GM18951 (cell line): ENCODE measurements at regions not wholly inside any gene's neighbourhood (a gene's known extent, or its start where the extent isn't known, plus 50 kb on each side); places are given as distances from the start of the nearest gene placed in this dataset.

Experiments used
- POLR2A ChIP-seq: IDR thresholded peaks from 4 replicates; pipeline ENCODE4 v1.6.1; 2011; ENCODE audit warnings: mild to moderate bottlenecking; ENCODE audit not compliant: insufficient read length, insufficient read depth; ENCODE audit errors: extremely low read depth
- in situ Hi-C: fragments of 300-500 bp; cut with MboI; formaldehyde crosslinking; loops from one replicate; pipeline ENCODE4 v1.12.0; 2022; ENCODE audit warnings: low sequenced_read_pairs, mixed read lengths, inconsistent platforms; ENCODE audit not compliant: unreplicated experiment

DNA sequence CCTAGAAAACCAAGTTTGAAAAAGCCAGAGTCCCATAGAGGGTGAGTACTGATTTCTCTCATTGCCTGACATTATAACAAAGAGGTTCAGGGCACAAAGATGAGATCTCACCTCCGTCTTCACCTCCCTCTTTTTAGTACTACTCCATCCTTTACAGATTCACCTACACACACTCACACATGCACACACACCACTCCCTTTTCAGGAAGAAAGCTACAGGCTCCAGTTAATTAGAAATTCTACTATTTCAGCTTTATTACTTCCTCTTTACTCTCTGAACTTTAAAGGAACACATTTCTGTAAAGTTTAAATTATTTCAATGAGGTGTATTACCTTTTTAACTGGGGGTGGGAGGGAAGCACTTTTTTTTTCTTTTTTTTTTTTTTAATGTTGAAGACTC is 59.6 kb upstream of the PRDX6 start:
- in situ Hi-C loops: loop anchor here (25.0 kb wide), 1 partner anchor 205 kb away; the partner anchor contains the start of gene TNFSF4
- TF ChIP-seq POLR2A: no peak

DNA sequence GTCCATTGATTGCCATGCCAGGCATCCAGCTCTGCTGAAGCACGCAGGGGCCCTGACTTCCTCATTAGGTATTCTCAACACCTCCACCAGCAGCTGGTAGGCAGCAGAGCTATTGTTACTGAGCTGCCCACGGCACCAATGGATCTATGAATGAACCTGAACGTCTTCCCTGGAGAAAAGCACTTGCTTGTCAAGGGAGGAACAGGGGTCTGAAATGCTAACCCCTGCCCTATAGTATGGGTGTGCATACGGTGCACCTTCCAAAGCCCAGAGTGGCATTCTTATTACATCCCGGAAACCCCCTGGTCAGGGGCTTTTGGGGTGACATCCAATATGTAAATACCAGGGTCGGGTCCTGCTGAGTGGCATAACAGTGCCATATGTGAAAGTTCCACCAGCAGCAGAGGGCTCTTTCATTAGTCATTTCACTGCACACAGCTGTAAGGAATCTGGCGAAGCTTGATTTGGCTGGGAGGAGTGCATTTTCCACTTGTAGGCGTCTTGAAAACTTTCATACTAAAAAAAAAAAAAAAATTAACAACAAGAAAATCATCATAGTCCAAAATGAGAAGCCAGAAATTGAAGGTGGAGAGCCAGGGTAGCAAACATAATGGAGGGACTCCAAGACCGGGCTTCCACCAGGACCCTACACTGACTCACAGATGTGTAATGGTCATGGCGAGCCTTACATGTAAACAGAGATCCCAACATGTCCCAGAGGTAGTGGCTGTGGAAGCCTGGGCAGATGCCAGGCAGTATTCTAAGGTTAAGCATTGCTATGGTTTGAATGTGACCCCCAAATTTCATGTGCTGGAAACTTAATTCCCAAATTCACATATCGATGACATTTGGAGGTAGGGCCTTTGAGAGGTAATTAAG is 58.8 kb upstream of the PRDX6 start:
- no peak for TF ChIP-seq POLR2A
- in situ Hi-C loops: loop anchor here (25.0 kb wide), 1 partner anchor 206 kb away; the partner anchor contains the start of gene TNFSF4

DNA sequence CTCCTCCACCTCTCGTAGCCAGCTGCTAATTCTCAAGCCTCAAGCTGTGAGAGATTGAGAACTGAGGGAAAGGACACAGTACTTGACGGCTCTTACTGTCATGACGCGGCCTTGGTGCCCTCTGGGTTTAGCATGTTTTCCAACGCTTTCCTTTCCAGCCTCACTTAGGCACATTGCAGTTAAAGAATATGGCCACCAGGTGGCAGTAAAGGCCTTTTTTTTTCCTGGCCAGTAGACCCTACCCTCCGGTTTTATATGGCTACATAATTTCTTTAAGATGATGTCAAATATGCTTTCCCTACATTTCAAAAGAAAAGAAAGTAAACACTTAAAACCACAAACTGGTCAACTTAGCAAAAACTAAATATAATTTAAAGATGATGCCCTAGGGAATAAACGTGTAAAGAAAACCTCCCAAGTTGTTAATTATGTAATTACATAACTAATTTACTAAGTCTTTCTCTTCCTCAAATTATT is 56.8 kb upstream of the PRDX6 start:
- TF ChIP-seq POLR2A: no peak
- in situ Hi-C loops: loop anchor here (25.0 kb wide), 1 partner anchor 208 kb away; the partner anchor contains the start of gene TNFSF4

DNA sequence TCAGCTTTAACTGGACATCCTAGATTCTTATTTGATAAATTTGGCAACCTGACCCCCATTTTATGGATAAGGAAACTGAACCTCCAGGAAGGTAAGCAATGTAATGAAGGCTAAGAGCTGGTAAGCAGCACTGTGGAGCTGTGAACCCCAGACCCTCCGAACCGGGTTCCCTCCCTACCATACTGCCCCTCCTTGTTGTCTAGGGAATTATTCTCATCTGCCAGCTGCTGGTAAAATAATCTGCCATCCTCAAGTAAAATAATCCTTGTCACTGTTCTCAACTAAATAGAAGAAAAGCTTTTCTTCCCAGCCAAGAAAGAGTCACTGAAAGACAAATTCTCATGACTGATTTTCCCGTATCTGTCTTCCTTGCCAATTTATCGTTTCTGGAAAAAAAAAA is 55.8 kb upstream of the PRDX6 start:
- no peak for TF ChIP-seq POLR2A
- in situ Hi-C loops: loop anchor here (25.0 kb wide), 1 partner anchor 209 kb away; the partner anchor contains the start of gene TNFSF4

DNA sequence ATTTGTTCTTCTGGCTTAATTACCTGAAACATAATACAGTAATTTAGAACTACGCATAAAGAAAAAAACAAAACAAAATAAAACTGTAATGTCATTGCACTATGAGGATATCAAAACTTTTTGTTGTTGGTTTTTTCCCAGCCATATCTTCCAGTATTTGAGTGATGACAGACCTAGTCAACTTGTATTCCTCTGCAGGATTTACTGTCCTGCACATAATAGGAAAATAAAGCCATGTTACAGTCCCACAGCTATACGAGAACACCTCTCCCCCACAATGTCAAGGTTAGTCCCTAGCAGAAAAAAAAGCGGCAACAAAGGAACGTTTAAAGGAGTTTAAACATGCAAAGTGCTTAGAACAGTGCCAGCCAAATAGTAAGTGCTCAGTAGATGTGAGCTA is 55.3 kb upstream of the PRDX6 start:
- TF ChIP-seq POLR2A: no peak
- in situ Hi-C loops: loop anchor here (25.0 kb wide), 1 partner anchor 209 kb away; the partner anchor contains the start of gene TNFSF4

DNA sequence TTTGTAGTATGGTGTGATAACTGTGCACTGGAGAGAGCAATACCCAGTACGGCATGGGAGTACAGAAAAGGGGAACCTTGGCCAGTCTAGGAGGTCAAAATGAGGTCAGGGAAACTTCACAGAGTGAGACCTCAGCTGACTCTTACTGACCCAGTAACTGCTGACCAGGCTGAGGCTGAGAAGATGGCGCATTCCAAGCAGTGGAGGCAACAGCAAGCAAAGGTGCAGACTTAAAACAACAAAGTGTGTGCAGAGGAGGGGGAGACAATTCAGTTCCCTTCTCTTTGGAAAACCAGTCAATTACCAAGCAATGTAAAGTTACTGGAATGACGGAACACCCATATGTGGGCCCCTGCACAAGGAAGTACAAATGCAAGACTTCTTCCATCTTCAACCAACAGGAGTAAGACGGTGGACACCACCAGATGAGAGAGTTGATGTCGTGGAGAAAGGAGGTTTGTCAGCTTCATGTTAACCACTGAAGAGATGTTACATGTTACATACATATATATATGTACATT is 54.6 kb upstream of the PRDX6 start:
- TF ChIP-seq POLR2A: no peak
- in situ Hi-C loops: loop anchor here (25.0 kb wide), 1 partner anchor 210 kb away; the partner anchor contains the start of gene TNFSF4

DNA sequence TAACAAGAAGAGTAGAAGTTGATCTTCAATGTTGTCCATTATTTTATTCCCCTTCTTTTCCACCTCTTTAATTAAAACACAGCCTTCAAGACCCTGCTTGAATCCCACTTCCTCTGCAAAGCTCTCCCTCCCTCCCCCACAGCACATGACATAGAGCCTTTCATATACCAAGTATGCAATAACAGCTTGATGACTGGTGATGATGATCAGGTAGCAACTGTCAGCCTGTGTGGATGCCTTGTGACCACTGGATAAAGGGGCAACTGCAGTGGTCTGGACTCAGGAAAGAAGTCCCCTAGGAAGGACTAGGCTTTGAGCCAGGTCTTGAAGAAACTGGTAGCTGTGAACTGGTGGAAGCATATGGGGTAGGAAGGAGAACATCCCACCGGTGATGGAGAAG is 53.8 kb upstream of the PRDX6 start:
- TF ChIP-seq POLR2A: no peak
- in situ Hi-C loops: loop anchor here (25.0 kb wide), 1 partner anchor 211 kb away; the partner anchor contains the start of gene TNFSF4

DNA sequence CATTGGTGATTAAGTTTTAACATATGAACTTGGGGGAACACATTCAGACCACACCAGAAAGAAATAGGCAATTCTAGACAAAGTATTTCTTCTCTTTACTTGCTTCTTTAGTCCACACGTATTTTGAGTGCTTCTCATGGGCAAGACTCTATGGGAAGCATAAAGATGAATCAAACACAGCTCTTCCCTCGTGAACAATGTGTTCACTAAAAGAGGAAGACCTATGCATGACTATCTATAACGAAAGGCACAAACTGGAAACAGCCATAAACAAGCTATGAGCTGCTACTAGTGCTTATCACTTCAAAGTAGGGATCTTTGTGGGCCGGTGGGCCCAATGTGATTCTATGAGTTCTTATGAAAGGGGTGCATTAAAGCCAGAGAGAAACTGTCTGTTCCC is 53.0 kb upstream of the PRDX6 start:
- no peak for TF ChIP-seq POLR2A
- in situ Hi-C loops: loop anchor here (25.0 kb wide), 1 partner anchor 212 kb away; the partner anchor contains the start of gene TNFSF4

DNA sequence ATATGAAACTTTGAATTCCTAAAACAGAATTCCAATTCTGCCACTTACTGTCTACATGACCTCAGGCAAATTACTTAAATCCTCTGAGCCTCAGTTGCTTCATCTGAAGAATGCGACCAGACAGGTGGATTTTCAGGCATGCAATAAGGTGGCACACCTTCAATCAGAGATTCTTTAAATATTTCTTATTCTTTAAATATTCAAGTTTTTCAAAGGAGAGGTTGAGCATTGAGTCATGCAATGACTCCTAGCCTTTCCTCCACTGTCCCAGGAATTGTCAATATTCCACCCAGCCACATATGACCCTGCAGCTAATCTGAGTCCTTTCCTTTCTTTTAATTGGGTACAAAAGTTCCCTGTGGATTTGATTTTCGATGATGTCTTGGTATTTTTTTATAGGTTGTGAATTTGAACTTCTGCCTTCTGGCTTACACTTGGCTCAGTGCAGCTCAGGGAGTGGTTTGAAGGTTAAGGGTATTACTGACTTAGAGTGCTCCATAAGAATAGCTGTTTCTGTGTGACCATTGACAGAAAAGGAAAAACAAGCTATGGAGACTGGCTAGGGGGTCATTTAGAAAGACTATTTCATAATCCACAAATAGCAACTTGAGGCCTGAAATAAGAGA is 52.2 kb upstream of the PRDX6 start:
- in situ Hi-C loops: loop anchor here (25.0 kb wide), 2 partner anchors 213 to 387 kb away; partner anchors contain the start of genes CENPL, DARS2 and TNFSF4

DNA sequence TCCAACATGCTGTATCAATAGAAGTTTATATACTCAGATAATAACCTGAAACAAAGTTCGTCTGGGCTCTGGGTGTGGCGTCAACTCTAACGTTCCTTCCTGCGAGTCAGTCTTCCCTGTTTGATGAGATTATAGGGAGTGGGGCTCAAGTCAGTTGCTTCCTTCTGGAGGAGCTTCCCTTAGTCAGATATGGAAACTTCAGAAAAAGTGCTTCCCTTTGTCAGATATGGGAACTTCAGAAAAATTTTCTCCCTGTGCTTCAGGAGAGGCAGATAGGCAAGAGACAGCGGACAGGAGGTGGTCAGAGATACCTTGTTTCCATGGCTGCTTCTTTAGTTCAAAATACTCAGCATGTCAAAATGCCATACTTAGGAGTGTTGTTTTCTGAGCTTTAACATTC is 51.1 kb upstream of the PRDX6 start:
- no peak for TF ChIP-seq POLR2A
- in situ Hi-C loops: loop anchor here (25.0 kb wide), 1 partner anchor 386 kb away; the partner anchor contains the start of genes CENPL and DARS2

More for the DNA sequence above, 52.2 kb upstream of the PRDX6 start:
- TF ChIP-seq POLR2A: no peak

DNA sequence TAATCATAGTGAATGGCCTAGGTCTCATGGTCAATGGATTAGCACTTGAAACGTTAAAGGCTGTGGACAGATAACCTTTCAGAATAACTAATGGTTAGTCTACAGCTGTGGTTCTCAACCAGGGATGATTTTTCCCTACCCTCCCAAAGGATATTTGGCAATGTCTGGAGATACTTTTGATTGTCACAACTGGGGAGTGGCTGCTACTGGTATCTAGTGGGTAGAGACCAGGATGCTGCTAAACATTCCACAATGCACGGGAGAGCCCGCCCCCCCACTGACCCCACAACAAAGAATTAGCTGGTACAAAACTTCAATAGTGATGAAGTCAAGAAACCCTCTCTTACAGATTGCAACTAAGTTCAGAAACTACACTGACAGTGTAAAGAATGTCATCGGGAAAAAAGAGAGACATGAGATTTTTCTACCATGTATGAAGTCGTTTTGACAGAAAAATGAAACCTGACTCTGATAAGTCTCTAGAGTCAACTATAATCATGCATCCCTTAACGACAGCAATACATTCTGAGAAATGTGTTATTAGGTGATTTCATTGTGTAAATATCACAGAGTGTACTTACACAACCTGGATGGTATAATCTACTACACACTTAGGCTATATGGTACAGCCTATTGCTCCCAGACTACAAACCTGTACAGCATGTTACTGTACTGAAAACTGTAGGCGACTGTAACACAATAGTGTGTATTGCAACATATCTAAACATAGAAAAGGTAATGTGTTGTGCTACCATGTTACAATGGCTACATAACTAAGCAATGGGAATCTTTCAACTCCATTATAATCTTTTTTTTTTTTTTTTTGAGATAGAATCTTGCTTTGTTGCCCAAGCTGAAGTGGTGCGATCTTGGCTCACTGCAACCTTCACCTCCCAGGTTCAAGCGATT is 49.7 kb upstream of the PRDX6 start:
- in situ Hi-C loops: loop anchor here (25.0 kb wide), 1 partner anchor 385 kb away; the partner anchor contains the start of genes CENPL and DARS2
- TF ChIP-seq POLR2A: no peak
